HAP-1 (cell line): ENCODE measurements at regions not wholly inside any gene's neighbourhood (a gene's known extent, or its start where the extent isn't known, plus 50 kb on each side); places are given as distances from the start of the nearest gene placed in this dataset.

Experiments
- DNase-seq, 2 experiments: peaks; one replicate each; pipeline ENCODE4 v3.0.0-alpha.2; 2016 to 2020; ENCODE audit warnings: low spot score in 2 of 2
- H3K27me3 ChIP-seq: fragments of 250-450 bp; sonication (Bioruptor Pico); 2 replicates; pipeline ENCODE4 v1.5.1; 2020; ENCODE audit warnings: low read depth, mild to moderate bottlenecking, moderate library complexity
- H3K36me3 ChIP-seq: fragments of 250-450 bp; sonication (Bioruptor Pico); replicated peaks from 2 replicates; pipeline ENCODE4 v1.5.1; 2020; ENCODE audit warnings: mild to moderate bottlenecking
- H3K4me1 ChIP-seq: fragments of 250-450 bp; sonication (Bioruptor Pico); 2 replicates; pipeline ENCODE4 v1.5.1; 2020; ENCODE audit warnings: mild to moderate bottlenecking
- H3K4me3 ChIP-seq: fragments of 250-450 bp; sonication (Bioruptor Pico); 2 replicates; pipeline ENCODE4 v1.5.1; 2020; ENCODE audit warnings: mild to moderate bottlenecking, moderate library complexity
- H3K9me3 ChIP-seq: fragments of 250-450 bp; sonication (Bioruptor Pico); 2 replicates; pipeline ENCODE4 v1.5.1; 2020; ENCODE audit warnings: mild to moderate bottlenecking, moderate library complexity
- in situ Hi-C: fragments of 300-500 bp; cut with MboI; formaldehyde crosslinking; loops from 3 replicates; pipeline ENCODE4 v1.14.3; 2020; ENCODE audit warnings: low sequenced_read_pairs, inconsistent platforms, mixed read lengths

GRCh38 chr21:35840197-35840799, 220.0 kb downstream of the SETD4 start:
- in situ Hi-C loops = loop anchor here (25.0 kb wide), 1 partner anchor 953 kb away; no protein-coding TSS in a partner anchor
- H3K4me1 ChIP-seq = no peaks in the 10 kb centered on the region
- H3K36me3 ChIP-seq = no peaks in the 10 kb centered on the region
- no peak overlapping the region for H3K4me3 ChIP-seq
- DNase-seq = peak; percentile 63 to 65
- no peaks in the 10 kb centered on the region for H3K9me3 ChIP-seq
- no peaks in the 10 kb centered on the region for H3K27me3 ChIP-seq

GRCh38 chr21:35838987-35839763, 221.2 kb downstream of the SETD4 start:
- no peaks in the 10 kb centered on the region for H3K36me3 ChIP-seq
- in situ Hi-C loops = loop anchor here (5.0 to 25.0 kb wide), 2 partner anchors 952 to 1092 kb away; no protein-coding TSS in a partner anchor
- no peaks in the 10 kb centered on the region for H3K27me3 ChIP-seq

GRCh38 chr21:35838350-35838749, 222.0 kb downstream of the SETD4 start:
- no peaks in the 10 kb centered on the region for H3K4me1 ChIP-seq
- in situ Hi-C loops = loop anchor here (5.0 to 25.0 kb wide), 2 partner anchors 951 to 1091 kb away; no protein-coding TSS in a partner anchor
- H3K4me3 ChIP-seq = no peak overlapping the region
- no peak for DNase-seq
- no peaks in the 10 kb centered on the region for H3K9me3 ChIP-seq
- no peaks in the 10 kb centered on the region for H3K36me3 ChIP-seq
- H3K27me3 ChIP-seq = no peaks in the 10 kb centered on the region

More at GRCh38 chr21:35838987-35839763, 221.2 kb downstream of the SETD4 start:
- Histone ChIP-seq H3K4me1 (no peaks in the 10 kb centered on the region), H3K4me3 (no peak overlapping the region), H3K9me3 (no peaks in the 10 kb centered on the region)
- no peak for DNase-seq

- Histone ChIP-seq H3K9me3 (no peaks in the 10 kb centered on the region), H3K27me3 (no peaks in the 10 kb centered on the region), H3K4me1 (no peaks in the 10 kb centered on the region), H3K36me3 (no peaks in the 10 kb centered on the region), H3K4me3 (no peak overlapping the region)
- no peak for DNase-seq
- in situ Hi-C loops = loop anchor here (25.0 kb wide), 1 partner anchor 947 kb away; no protein-coding TSS in a partner anchor
These were observed 226.3 kb downstream of the SETD4 start for GRCh38 chr21:35833991-35834390.

- H3K36me3 ChIP-seq = no peaks in the 10 kb centered on the region
- no peaks in the 10 kb centered on the region for H3K9me3 ChIP-seq
- H3K4me1 ChIP-seq = no peaks in the 10 kb centered on the region
- no peak overlapping the region for H3K4me3 ChIP-seq
- in situ Hi-C loops = loop anchor here (25.0 kb wide), 1 partner anchor 946 kb away; no protein-coding TSS in a partner anchor
- no peaks in the 10 kb centered on the region for H3K27me3 ChIP-seq
- DNase-seq = no peak
These were observed 226.9 kb downstream of the SETD4 start for GRCh38 chr21:35833388-35833787.

GRCh38 chr21:35831230-35831629, 229.1 kb downstream of the SETD4 start:
- no peaks in the 10 kb centered on the region for H3K36me3 ChIP-seq
- H3K4me3 ChIP-seq = no peak overlapping the region
- no peaks in the 10 kb centered on the region for H3K9me3 ChIP-seq
- no peaks in the 10 kb centered on the region for H3K4me1 ChIP-seq
- H3K27me3 ChIP-seq = no peaks in the 10 kb centered on the region
- DNase-seq = no peak
- in situ Hi-C loops = loop anchor here (25.0 kb wide), 1 partner anchor 944 kb away; no protein-coding TSS in a partner anchor

- H3K4me3 ChIP-seq = no peak overlapping the region
- H3K36me3 ChIP-seq = no peaks in the 10 kb centered on the region
- no peaks in the 10 kb centered on the region for H3K9me3 ChIP-seq
- no peaks in the 10 kb centered on the region for H3K27me3 ChIP-seq
- H3K4me1 ChIP-seq = no peaks in the 10 kb centered on the region
- DNase-seq = no peak
- in situ Hi-C loops = loop anchor here (25.0 kb wide), 1 partner anchor 942 kb away; no protein-coding TSS in a partner anchor
These were observed 231.3 kb downstream of the SETD4 start for GRCh38 chr21:35829067-35829466.

GRCh38 chr21:35828161-35828560, 232.2 kb downstream of the SETD4 start:
- no peak for DNase-seq
- H3K4me3 ChIP-seq = no peak overlapping the region
- H3K4me1 ChIP-seq = no peaks in the 10 kb centered on the region
- in situ Hi-C loops = loop anchor here (25.0 kb wide), 1 partner anchor 941 kb away; no protein-coding TSS in a partner anchor
- H3K9me3 ChIP-seq = no peaks in the 10 kb centered on the region
- no peaks in the 10 kb centered on the region for H3K36me3 ChIP-seq
- H3K27me3 ChIP-seq = no peaks in the 10 kb centered on the region

- no peaks in the 10 kb centered on the region for H3K27me3 ChIP-seq
- DNase-seq = no peak
- no peak overlapping the region for H3K4me3 ChIP-seq
- H3K36me3 ChIP-seq = no peaks in the 10 kb centered on the region
- in situ Hi-C loops = loop anchor here (25.0 kb wide), 1 partner anchor 940 kb away; no protein-coding TSS in a partner anchor
- H3K4me1 ChIP-seq = no peaks in the 10 kb centered on the region
- no peaks in the 10 kb centered on the region for H3K9me3 ChIP-seq
These were observed 233.3 kb downstream of the SETD4 start for GRCh38 chr21:35827004-35827403.

- H3K9me3 ChIP-seq = no peaks in the 10 kb centered on the region
- no peaks in the 10 kb centered on the region for H3K4me1 ChIP-seq
- in situ Hi-C loops = loop anchor here (25.0 kb wide), 1 partner anchor 938 kb away; no protein-coding TSS in a partner anchor
- no peak for DNase-seq
- H3K27me3 ChIP-seq = no peaks in the 10 kb centered on the region
- H3K36me3 ChIP-seq = no peaks in the 10 kb centered on the region
- no peak overlapping the region for H3K4me3 ChIP-seq
These were observed 234.7 kb downstream of the SETD4 start for GRCh38 chr21:35825370-35826353.

GRCh38 chr21:35824136-35824535, 236.2 kb downstream of the SETD4 start:
- no peaks in the 10 kb centered on the region for H3K4me1 ChIP-seq
- H3K36me3 ChIP-seq = no peaks in the 10 kb centered on the region
- no peaks in the 10 kb centered on the region for H3K9me3 ChIP-seq
- no peak overlapping the region for H3K4me3 ChIP-seq
- H3K27me3 ChIP-seq = no peaks in the 10 kb centered on the region
- DNase-seq = no peak
- in situ Hi-C loops = no loop called here

GRCh38 chr21:35819134-35819533, 241.2 kb downstream of the SETD4 start:
- no peaks in the 10 kb centered on the region for H3K27me3 ChIP-seq
- H3K9me3 ChIP-seq = no peaks in the 10 kb centered on the region
- in situ Hi-C loops = no loop called here
- H3K36me3 ChIP-seq = no peaks in the 10 kb centered on the region
- H3K4me3 ChIP-seq = no peak overlapping the region
- no peaks in the 10 kb centered on the region for H3K4me1 ChIP-seq
- DNase-seq = no peak

GRCh38 chr21:35818597-35818996, 241.7 kb downstream of the SETD4 start:
- in situ Hi-C loops = no loop called here
- Histone ChIP-seq H3K36me3 (no peaks in the 10 kb centered on the region), H3K4me1 (no peaks in the 10 kb centered on the region), H3K9me3 (no peaks in the 10 kb centered on the region), H3K27me3 (no peaks in the 10 kb centered on the region), H3K4me3 (no peak overlapping the region)
- no peak for DNase-seq
